Activated CD4-positive, alpha-beta T cell treated with anti-CD3 and anti-CD28 coated beads for 36 hours (primary cell): ENCODE measurements at regions not wholly inside any gene's neighbourhood (a gene's known extent, or its start where the extent isn't known, plus 50 kb on each side); places are given as distances from the start of the nearest gene placed in this dataset.
A peak's percentile ranks its signal among the peaks of the same experiment; 100 is the strongest.
"Not testable (repeated sequence)": the region's sequence is repeated elsewhere in the genome, so short reads cannot be mapped to it uniquely, and the experiment has no call there.

ENCODE experiments used
- ATAC-seq: fragments of 200-7000 bp; cut with Tn5 transposase; one replicate; pipeline ENCODE4 v1.10.0; 2021; ENCODE audit warnings: mild to moderate bottlenecking, moderate library complexity
- CTCF ChIA-PET: fragments of 350-600 bp; sonication (Branson Sonifier 250); formaldehyde crosslinking; loops from one replicate; lab custom pipeline; 2021; ENCODE audit warnings: antibody characterized with exemption; lab: Charles Lee
- POLR2A ChIA-PET: fragments of 350-600 bp; sonication (Branson Sonifier 250); formaldehyde crosslinking; loops from one replicate; lab custom pipeline; 2021; ENCODE audit warnings: antibody characterized with exemption, inconsistent platforms; lab: Charles Lee
- DNase-seq: peaks from one replicate; pipeline ENCODE4 v3.0.0-alpha.2; 2020
- H3K27ac Mint-ChIP-seq: one replicate; pipeline ENCODE4 v1.8.0; 2021; ENCODE audit warnings: mixed read lengths
- H3K27me3 Mint-ChIP-seq: one replicate; pipeline ENCODE4 v1.8.0; 2021; ENCODE audit warnings: mixed read lengths
- H3K36me3 Mint-ChIP-seq: one replicate; pipeline ENCODE4 v1.8.0; 2021; ENCODE audit warnings: low read depth, mixed read lengths
- H3K4me1 Mint-ChIP-seq: one replicate; pipeline ENCODE4 v1.8.0; 2021; ENCODE audit warnings: mixed read lengths
- H3K4me3 Mint-ChIP-seq: one replicate; pipeline ENCODE4 v1.8.0; 2021; ENCODE audit warnings: mild to moderate bottlenecking, moderate library complexity, mixed read lengths
- H3K9me3 Mint-ChIP-seq: one replicate; pipeline ENCODE4 v1.8.0; 2021; ENCODE audit warnings: low read depth, mixed read lengths
- intact Hi-C, 2 experiments: fragments of 100-400 bp; cut with DNase I in 1 of 2; cut with micrococcal nuclease in 1 of 2; formaldehyde crosslinking; loops; one replicate each; pipeline versions ENCODE4 v1.14.2 to v1.15.1; 2022 to 2024; cut with DNase I, micrococcal nuclease

DNA sequence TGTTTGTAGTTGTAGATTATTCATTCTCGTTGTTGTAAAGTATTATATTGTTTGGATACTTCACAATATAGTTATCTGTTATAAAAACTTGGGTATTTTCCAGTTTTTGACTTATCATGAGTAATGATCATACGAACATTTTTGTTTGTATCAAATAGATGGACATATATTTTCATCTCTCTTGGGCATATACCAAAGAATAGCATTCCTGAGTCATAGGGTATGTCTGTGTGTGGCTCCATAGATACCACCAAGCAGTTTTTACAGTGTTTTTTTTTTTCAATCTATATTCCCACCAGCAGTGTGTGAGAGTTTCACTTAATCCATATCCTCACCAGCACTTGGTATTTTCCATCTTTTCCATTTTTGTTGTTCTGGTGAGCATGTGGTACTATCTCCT is 89.7 kb upstream of the RAB40AL start:
- H3K27ac Mint-ChIP-seq, result no peak overlapping the region
- H3K9me3 Mint-ChIP-seq, result no peaks in the 10 kb centered on the region
- ATAC-seq, result no peak
- H3K4me3 Mint-ChIP-seq, result no peak overlapping the region
- peaks cover 3% of the 10 kb centered on the region for H3K4me1 Mint-ChIP-seq
- ChIA-PET CTCF (no interaction called here), POLR2A (no interaction called here)
- DNase-seq, result no peak
- H3K27me3 Mint-ChIP-seq, result no peaks in the 10 kb centered on the region
- intact Hi-C loops, result no loop called here
- H3K36me3 Mint-ChIP-seq, result peaks cover 2% of the 10 kb centered on the region

DNA sequence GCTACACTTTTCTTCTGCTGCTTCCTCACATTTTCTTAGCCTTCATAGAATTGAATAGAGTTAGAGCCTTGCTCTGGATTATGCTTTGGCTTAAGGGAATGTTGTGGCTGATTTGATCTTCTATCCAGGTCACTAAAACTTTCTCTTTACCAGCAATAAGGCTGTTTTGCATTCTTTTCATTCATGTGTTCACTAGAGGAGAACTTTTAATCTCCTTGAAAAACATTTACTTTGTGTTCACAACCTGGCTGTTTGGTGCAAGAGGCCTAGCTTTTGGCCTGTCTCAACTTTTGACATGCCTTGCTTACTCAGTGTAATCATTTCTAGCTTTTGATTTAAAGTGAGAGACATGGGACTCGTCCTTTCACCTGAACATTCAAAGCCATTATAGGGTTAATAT is 87.7 kb upstream of the RAB40AL start:
- POLR2A ChIA-PET, result no interaction called here
- CTCF ChIA-PET, result no interaction called here

DNA sequence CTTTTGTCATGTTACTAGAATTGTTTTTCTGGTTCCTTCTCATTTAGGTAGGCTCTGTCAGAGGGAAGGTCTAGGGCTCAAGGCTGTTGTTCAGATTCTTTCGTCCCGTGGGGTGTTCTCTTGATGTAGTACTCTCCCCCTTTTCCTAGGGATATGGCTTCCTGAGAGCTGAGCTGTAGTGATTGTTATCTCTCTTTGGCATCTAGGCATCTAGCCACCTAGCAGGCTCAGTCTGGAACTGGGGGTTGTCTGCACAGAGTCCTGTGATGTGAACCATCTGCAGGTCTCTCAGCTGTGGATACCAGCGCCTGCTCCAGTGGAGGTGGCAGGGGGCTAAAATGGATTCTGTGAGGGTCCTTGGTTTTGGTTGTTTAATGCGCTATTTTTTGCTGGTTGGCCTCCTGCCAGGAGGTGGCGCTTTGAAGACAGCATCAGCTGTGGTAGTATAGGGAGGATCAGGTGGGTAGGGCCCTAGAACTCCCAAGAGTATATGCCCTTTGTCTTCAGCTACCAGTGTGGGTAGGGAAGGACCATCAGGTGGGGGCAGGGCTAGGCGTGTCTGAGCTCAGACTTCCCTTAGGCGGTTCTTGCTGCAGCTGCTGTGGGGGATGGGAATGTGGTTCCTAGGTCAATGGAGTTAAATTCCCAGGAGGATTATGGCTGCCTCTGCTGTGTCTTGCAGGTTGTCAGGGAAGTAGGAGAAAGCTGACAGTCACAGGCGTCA is 78.1 kb upstream of the RAB40AL start:
- peak; percentile 5 for DNase-seq
- H3K27ac Mint-ChIP-seq, H3K4me3 Mint-ChIP-seq, H3K27me3 Mint-ChIP-seq, POLR2A ChIA-PET, H3K4me1 Mint-ChIP-seq, CTCF ChIA-PET, H3K36me3 Mint-ChIP-seq, intact Hi-C loops, H3K9me3 Mint-ChIP-seq, ATAC-seq: not testable (repeated sequence)

More for the DNA sequence above, 87.7 kb upstream of the RAB40AL start:
- Mint-ChIP-seq H3K27ac (no peak overlapping the region), H3K27me3 (no peaks in the 10 kb centered on the region), H3K36me3 (peaks cover 10% of the 10 kb centered on the region), H3K4me1 (peaks cover 3% of the 10 kb centered on the region), H3K4me3 (no peak overlapping the region), H3K9me3 (no peaks in the 10 kb centered on the region)
- intact Hi-C loops, result no loop called here
- DNase-seq, result no peak
- no peak for ATAC-seq

DNA sequence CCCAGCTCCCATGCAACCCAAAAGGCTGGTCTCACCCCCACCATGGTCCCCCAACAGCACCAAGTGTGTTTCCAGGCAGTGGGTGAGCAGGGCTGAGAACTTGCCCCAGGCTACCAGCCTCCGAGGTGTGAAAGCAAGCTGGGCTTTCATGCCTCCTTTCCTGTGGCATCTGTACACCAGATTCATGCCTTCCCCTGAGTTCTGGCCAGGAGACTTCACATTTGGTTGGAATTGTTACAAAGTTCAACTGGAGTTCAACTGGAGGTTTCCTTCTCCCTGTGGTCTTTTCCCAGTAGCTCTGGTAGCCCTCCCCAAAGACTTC is 77.6 kb upstream of the RAB40AL start:
- no peak overlapping the region for H3K4me3 Mint-ChIP-seq
- CTCF ChIA-PET, result interaction anchor here (0.6 kb wide), 1 partner anchor 28 kb away, joined by 3 read pairs; no protein-coding TSS in a partner anchor
- peaks cover 3% of the 10 kb centered on the region for H3K36me3 Mint-ChIP-seq
- intact Hi-C loops, result no loop called here
- H3K9me3 Mint-ChIP-seq, result no peaks in the 10 kb centered on the region
- ATAC-seq, result no peak
- no peaks in the 10 kb centered on the region for H3K27me3 Mint-ChIP-seq
- H3K4me1 Mint-ChIP-seq, result no peaks in the 10 kb centered on the region
- no peak overlapping the region for H3K27ac Mint-ChIP-seq
- DNase-seq, result no peak
- POLR2A ChIA-PET, result no interaction called here

DNA sequence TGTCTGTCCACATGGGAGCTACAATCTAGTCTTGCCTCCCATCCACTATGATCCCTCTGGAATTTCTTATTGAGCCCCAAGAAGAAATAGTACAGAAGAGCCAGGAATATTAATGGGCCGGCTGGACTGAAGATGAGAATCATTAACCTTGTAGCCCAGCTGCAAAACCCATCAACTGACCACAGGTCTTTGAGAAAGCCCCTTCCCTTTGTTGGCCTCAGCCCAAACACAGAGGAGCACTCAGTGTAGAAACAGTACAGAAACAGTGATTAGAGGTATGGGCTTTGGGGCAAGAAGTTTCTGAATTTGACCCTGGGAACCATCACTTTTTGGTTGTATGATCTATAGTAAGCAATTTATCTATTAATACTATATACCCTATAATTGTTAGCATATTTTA is 76.8 kb upstream of the RAB40AL start:
- ATAC-seq (no peak), DNase-seq (no peak)
- H3K4me1 Mint-ChIP-seq, result no peaks in the 10 kb centered on the region
- peaks cover 6% of the 10 kb centered on the region for H3K36me3 Mint-ChIP-seq
- no peak overlapping the region for H3K27ac Mint-ChIP-seq
- H3K9me3 Mint-ChIP-seq, result no peaks in the 10 kb centered on the region
- ChIA-PET POLR2A (no interaction called here), CTCF (interaction anchor here (0.6 to 0.7 kb wide), 2 partner anchors 29 to 185 kb away, joined by 3 to 7 read pairs; no protein-coding TSS in a partner anchor)
- intact Hi-C loops, result loop anchor here in 1 of 2 experiments (5.0 kb wide), 1 partner anchor 93 kb away; no protein-coding TSS in a partner anchor
- H3K27me3 Mint-ChIP-seq, result no peaks in the 10 kb centered on the region
- H3K4me3 Mint-ChIP-seq, result no peak overlapping the region

DNA sequence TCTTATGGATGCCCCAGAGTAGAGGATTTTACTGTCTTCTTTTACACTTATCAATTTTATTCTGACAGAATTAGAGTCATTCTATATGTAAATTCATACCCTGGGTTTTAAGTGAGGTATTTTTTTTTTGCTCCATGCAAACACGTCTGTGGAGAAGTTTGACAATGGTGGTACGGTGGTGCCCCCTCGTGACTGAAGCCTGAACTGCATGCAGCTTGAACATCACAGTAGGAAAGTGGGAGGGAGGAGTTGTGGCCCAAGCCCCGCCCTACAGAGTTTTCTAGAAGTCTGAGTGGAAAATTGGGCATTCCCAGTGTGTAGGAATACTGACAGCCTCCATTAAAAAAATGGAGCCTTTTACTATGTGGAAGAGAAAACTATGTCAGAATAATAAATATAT is 73.3 kb upstream of the RAB40AL start:
- no peaks in the 10 kb centered on the region for H3K27me3 Mint-ChIP-seq
- no peaks in the 10 kb centered on the region for H3K9me3 Mint-ChIP-seq
- intact Hi-C loops, result loop anchor here in 1 of 2 experiments (2.0 to 5.0 kb wide), 2 partner anchors 96 to 347 kb away; partner anchors contain the start of gene TMSB15A
- POLR2A ChIA-PET, result no interaction called here
- CTCF ChIA-PET, result interaction anchor here (0.7 kb wide), 5 partner anchors 21 to 812 kb away, joined by 3 to 4 read pairs (median 3); no protein-coding TSS in a partner anchor
- DNase-seq (peak; percentile 86), ATAC-seq (peak; percentile 78)
- H3K4me3 Mint-ChIP-seq, result no peak overlapping the region
- H3K4me1 Mint-ChIP-seq, result no peaks in the 10 kb centered on the region
- no peak overlapping the region for H3K27ac Mint-ChIP-seq
- H3K36me3 Mint-ChIP-seq, result peaks cover 3% of the 10 kb centered on the region

DNA sequence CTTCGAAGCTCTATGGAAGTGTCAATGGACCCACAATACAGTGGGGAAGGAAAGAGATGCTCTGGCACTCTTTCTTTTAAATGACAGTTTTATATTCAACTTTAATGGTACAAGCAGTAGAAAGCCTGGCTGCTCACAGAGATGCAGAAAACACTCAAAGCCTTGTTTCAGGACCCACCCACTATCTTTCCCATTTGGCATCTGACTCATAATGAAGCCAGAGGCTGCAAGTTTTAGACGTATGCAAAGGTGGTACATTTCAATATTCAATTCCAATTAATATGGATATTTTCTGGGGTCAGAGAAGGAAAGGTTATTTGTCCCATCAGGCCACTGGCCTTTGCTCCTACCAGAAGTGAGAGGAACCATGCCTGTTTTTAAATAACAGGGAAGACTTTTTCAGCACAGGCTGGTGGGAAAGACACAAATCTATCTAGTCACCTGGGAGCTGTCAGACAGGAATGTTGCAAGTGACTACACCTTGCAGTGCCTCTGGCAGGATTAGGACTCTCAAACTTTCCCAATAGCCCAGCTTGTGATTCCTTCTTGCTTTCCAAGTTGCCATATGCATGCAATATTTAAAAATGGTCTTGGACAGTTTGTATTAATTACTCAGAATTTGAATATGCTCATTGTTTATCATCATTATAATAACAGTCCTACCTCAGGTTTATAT is 70.0 kb upstream of the RAB40AL start:
- intact Hi-C loops, result no loop called here
- ChIA-PET POLR2A (no interaction called here), CTCF (interaction anchor here (0.7 to 1.5 kb wide), 2 partner anchors 32 to 59 kb away, joined by 3 to 5 read pairs; no protein-coding TSS in a partner anchor)
- DNase-seq (no peak), ATAC-seq (no peak)
- Mint-ChIP-seq H3K4me1 (no peaks in the 10 kb centered on the region), H3K27me3 (no peaks in the 10 kb centered on the region), H3K36me3 (peaks cover 3% of the 10 kb centered on the region), H3K27ac (no peak overlapping the region), H3K4me3 (no peak overlapping the region), H3K9me3 (no peaks in the 10 kb centered on the region)

DNA sequence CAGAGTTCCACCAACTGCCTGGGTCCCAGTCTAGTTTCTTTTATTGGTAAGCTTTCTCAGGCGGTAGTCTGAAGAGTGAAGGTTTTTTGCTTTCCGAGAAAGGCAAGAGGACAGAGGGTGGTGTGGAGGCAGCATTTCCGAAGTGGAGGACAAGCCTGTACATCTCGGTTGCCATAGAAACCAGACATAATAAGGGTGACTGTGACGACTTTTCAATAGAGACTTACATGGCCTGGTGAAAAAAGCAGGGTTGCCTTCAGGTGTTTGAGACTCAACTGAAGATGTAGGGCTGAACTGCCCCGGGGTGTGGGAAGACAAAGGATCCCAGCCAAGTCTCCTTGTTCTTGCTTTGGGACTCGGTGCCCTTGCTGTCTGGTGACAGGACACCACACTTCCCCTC is 53.6 kb upstream of the RAB40AL start:
- ATAC-seq (no peak), DNase-seq (no peak)
- H3K27ac Mint-ChIP-seq, result no peak overlapping the region
- no peaks in the 10 kb centered on the region for H3K27me3 Mint-ChIP-seq
- POLR2A ChIA-PET, result no interaction called here
- CTCF ChIA-PET, result interaction anchor here (1.1 kb wide), 1 partner anchor 17 kb away, joined by 3 read pairs; no protein-coding TSS in a partner anchor
- intact Hi-C loops, result no loop called here
- H3K4me1 Mint-ChIP-seq, result no peaks in the 10 kb centered on the region
- no peak overlapping the region for H3K4me3 Mint-ChIP-seq
- H3K36me3 Mint-ChIP-seq, result peaks cover 3% of the 10 kb centered on the region
- no peaks in the 10 kb centered on the region for H3K9me3 Mint-ChIP-seq
